ENCODE measurements at regions not wholly inside any gene's neighbourhood (a gene's known extent, or its start where the extent isn't known, plus 50 kb on each side); places are given as distances from the start of the nearest gene placed in this dataset.

DNA sequence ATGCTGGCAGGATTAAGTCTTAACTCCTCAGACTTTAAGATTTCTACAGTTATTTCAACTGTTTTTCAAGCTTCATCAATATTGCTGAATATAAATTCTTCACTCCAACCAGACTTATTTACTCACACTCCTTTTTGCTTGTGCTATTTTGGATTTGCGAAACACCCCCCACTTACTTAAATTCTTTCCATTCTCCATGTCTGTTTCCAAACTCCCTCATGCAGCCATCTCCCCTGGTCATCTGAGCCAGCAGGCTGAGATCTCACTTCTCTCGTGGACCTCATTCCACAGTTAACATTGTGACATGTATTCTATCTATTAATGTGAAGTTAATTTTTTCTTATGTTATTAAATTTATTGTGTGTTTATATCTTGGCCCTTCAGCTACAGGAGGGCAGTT, 188.9 kb upstream of the HDAC9 start:
- in situ Hi-C loops (cut with MboI; ENCODE audit: low sequenced_read_pairs), result no loop called here

DNA sequence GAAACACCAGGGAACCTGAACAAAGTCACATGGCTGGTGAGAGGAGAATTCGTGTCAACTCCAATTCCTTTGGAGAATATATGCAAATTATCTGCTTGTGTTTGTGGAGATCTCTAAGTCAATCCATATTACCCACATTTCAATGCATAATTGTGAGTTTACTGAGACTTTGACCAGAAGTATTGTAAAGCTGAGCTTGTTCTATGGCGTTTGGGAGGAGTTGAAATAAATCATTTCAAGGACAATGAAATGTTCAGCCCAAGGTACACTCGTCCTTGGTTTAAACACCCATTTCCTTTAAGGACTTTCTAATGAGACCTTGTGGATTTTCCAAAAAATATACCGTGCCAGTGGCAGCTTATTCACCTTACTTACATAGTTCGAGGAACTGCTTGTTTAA, 186.6 kb upstream of the HDAC9 start:
- in situ Hi-C loops (cut with MboI; ENCODE audit: low sequenced_read_pairs), result no loop called here

DNA sequence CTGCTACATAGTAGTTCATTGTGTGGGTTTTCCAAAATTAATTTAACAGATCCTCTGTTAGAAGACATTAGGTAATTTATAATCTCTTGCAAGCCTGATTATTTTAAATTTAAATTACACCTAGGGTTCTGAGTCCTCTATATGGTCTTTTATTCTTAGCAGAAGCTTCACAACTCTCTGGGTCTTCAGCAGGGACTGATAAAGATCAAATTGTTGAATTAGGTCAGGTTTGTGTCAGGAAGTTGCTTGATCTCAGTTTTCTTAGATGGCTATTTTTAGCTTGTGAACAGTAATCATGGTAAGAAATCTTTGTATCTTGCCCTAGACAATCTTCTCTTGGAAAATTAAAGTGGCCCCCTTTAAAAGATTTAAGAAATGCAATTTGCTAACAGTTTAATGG, 183.1 kb upstream of the HDAC9 start:
- in situ Hi-C loops (cut with MboI; ENCODE audit: low sequenced_read_pairs), result no loop called here

- in situ Hi-C loops (cut with MboI; ENCODE audit: low sequenced_read_pairs), result no loop called here
These were observed 181.6 kb upstream of the HDAC9 start for GRCh38 chr7:18313965-18314364.

DNA sequence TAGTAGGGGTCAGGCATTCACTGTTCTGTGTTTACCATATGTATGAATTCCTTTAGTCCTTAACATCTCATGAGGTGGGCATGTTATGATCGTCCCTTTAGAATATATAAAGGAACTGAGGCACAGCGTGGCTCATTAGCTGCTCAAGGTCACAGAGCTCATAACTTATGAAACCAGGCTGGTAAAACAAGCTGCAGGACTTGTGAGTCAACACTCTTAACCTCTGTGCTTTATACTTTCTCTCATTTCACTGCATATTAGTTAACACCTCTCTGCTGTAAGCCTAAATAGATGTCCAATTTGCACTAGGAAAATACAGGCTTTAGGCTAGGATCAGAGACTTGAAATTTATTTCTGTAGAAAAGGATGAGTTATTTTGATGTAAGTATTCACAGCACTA, 180.3 kb upstream of the HDAC9 start:
- in situ Hi-C loops (cut with MboI; ENCODE audit: low sequenced_read_pairs), result no loop called here

DNA sequence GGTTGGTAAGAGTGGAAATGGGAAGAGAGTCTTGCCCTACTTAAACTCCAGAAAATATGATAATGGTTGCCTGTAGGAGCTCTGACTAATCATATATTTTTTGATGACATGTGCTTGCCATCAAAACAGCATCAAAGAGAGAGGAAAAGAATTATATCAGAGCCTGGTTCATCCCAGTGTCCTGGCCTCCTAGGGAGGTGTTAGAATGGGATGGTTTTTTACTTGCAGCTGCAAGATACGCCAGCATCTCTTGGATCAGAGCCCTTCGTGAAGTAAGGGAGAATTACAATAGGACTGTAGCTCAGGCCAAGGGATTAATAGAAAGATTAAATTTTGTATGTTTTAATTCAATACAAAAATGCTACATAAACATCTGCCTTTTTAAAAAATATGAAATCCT, 177.6 kb upstream of the HDAC9 start:
- in situ Hi-C loops (cut with MboI; ENCODE audit: low sequenced_read_pairs), result no loop called here

DNA sequence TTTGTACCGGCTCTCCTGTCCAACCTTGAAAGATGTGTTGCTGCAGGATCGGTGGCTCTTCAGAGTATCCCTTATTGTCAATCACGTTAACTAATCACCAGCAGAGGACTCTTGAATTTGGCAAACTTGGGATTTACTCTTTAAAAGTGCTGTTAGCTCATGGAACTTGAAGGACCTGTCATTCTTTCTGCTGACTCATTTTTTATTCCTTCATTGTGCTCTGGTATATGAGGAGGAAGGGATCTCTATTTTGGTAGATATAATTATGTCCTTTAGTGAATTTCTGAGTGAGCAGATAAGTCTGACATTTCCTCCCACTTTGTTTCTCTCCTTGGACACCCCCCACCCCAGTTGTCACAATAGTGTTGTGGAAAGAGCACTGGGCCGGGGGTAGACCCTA, 175.1 kb upstream of the HDAC9 start:
- in situ Hi-C loops (cut with MboI; ENCODE audit: low sequenced_read_pairs), result no loop called here

GRCh38 chr7:18320971-18321567, 174.5 kb upstream of the HDAC9 start:
- in situ Hi-C loops (cut with MboI; ENCODE audit: low sequenced_read_pairs), result no loop called here

DNA sequence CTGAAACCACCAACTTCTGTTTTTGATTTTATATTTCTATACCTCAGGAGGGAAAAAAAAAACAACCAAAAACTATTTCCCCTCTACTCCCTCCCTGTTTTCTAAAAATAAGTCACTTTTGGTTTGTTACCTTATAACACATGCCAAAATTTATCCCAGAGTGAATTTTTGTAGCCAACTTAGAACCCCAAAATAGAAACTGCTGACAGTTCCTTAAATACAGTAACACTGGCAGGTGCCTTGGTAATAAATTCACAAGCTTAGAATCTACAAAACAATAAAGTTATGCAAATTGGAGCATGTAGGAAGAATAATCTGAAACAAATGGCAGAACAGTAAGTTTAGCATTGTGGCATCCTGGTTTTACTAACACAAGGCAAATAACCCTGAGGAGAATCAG, 165.0 kb upstream of the HDAC9 start:
- in situ Hi-C loops (cut with MboI; ENCODE audit: low sequenced_read_pairs), result loop anchor here (25.0 kb wide), 2 partner anchors 268 to 643 kb away; no protein-coding TSS in a partner anchor

DNA sequence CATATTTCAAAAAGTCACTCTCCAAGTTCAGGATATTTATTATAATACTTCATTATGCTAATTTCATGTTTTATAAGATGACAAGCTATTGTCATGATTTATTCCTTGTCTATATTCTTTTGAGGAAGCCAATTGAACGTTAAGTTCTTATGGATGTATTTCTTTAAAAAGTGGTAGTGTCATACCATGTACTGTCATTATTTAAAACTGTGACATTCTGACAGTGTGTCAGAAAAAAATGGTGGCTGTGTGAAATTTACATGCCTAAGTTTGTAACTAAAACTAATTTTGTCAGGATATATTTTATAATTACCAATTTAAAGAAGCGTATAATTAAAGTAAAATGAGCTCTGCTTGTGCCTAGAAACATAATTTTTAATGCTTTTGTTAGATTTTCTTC, 158.9 kb upstream of the HDAC9 start:
- in situ Hi-C loops (cut with MboI; ENCODE audit: low sequenced_read_pairs), result loop anchor here (25.0 kb wide), 2 partner anchors 274 to 649 kb away; no protein-coding TSS in a partner anchor

DNA sequence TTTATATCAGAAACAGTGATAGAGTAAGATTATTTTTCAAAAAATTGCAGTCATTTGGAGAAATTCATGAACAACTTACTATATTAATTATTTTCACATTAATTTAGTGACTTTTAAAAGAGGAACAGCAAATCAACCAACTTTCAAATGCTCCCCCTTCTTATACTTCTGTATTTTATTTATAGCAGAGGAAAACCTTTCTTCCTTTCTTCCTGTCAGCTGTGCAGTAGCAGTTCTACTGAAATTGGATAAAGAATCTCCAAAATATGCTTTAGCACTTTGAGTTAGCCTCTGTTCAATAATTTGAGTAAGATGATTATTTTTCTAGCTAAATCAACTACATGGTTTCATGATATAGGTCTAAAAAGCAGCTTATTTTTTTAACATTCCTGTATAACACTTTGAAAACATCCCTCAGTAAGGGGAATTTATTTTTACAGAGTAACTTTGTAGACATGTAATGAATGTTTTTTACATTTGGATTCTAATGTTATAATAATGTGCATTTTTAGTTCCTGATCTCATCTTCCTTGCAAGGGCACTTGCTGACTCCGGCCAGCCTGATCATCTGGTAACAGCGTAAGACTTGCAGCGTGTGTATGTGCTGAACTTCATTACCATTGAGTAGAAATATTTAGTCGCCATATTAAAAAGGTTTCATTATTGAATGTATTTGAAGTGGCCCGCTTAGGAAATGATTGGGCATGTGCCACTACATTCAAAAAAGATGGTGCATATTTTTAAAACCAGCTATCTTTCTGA, 158.3 kb upstream of the HDAC9 start:
- in situ Hi-C loops (cut with MboI; ENCODE audit: low sequenced_read_pairs), result loop anchor here (25.0 kb wide), 2 partner anchors 275 to 650 kb away; no protein-coding TSS in a partner anchor

GRCh38 chr7:18338910-18339523, 156.5 kb upstream of the HDAC9 start:
- in situ Hi-C loops (cut with MboI; ENCODE audit: low sequenced_read_pairs), result loop anchor here (25.0 kb wide), 2 partner anchors 277 to 652 kb away; no protein-coding TSS in a partner anchor

GRCh38 chr7:18341756-18342155, 153.8 kb upstream of the HDAC9 start:
- in situ Hi-C loops (cut with MboI; ENCODE audit: low sequenced_read_pairs), result loop anchor here (25.0 kb wide), 2 partner anchors 279 to 654 kb away; no protein-coding TSS in a partner anchor

DNA sequence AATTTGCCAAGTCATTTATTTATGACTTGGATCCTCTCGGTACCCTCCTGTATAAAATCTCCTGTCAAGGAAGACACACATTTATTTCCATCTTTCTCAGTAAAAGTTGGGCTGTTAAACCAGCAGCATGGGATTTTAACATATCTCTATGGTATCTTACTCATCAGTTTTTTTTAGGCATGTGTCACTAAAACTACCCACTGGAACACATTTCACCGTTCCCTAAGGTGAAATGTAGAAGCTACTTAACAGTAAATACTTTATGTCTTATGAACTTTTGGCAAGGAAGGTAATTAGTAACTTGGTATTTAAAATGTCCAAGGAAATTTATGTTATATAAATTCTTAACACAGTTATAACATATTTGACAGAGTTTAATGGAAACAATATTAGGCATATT, 152.5 kb upstream of the HDAC9 start:
- in situ Hi-C loops (cut with MboI; ENCODE audit: low sequenced_read_pairs), result loop anchor here (25.0 kb wide), 2 partner anchors 281 to 656 kb away; no protein-coding TSS in a partner anchor

DNA sequence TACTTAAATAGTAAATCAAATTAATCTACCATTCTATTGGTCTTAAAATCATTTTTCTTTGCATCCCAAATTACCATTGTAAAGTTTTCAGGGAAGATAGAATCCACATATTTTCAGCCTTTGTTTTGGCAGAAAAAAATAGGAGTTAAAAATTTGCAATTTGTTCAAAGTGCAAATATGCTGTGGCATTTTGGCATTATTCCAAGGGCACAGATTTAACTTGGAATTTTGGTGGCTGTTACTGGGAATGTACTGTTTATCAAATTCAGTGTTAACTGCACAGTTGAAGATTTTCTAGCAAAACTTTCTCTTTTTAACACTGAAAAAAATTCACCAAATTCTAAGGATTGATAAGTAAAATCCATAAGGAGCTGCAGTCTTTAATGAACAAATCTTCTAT, 151.0 kb upstream of the HDAC9 start:
- in situ Hi-C loops (cut with MboI; ENCODE audit: low sequenced_read_pairs), result loop anchor here (25.0 kb wide), 2 partner anchors 282 to 657 kb away; no protein-coding TSS in a partner anchor

- in situ Hi-C loops (cut with MboI; ENCODE audit: low sequenced_read_pairs), result loop anchor here (25.0 kb wide), 2 partner anchors 283 to 658 kb away; no protein-coding TSS in a partner anchor
These were observed 149.8 kb upstream of the HDAC9 start for GRCh38 chr7:18345641-18346234.

DNA sequence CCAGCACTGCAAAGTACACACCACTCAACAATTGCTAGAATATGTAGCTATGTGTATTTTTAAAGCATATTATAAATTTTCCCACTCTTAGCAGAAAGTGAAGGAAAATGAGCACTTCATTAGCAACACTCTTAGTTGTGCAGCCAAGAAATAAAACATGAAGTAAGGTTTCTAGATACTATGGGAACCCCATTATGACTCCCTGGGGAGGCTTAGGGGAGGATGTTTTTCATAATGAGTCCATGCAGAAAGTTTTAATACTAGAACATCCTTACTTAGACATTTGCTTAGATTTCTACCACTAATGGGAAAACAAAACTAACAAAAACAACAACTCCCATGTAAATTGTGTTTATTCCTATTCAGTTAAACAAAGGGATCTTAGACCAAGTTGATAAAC, 148.4 kb upstream of the HDAC9 start:
- in situ Hi-C loops (cut with MboI; ENCODE audit: low sequenced_read_pairs), result loop anchor here (25.0 kb wide), 2 partner anchors 285 to 660 kb away; no protein-coding TSS in a partner anchor

DNA sequence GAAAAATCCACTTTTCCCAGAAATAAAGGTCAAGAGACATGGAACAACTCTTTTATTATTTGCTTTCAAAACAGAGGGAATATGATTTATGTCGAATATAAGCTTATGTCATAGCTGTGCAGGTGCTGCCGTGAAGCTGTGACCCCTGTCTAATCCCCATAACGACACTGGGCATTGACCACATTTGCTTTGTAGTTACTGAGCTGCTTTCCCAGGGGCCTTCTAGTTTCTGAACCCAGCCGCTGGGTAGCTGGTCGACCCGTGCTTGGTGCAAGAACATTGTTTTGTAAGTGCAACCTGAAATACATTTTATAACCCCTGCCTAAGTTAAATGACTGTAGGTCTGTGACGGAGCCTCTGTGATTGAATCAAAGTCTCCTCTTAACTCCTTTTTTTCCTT, 144.9 kb upstream of the HDAC9 start:
- in situ Hi-C loops (cut with MboI; ENCODE audit: low sequenced_read_pairs), result loop anchor here (25.0 kb wide), 1 partner anchor 237 kb away; no protein-coding TSS in a partner anchor

DNA sequence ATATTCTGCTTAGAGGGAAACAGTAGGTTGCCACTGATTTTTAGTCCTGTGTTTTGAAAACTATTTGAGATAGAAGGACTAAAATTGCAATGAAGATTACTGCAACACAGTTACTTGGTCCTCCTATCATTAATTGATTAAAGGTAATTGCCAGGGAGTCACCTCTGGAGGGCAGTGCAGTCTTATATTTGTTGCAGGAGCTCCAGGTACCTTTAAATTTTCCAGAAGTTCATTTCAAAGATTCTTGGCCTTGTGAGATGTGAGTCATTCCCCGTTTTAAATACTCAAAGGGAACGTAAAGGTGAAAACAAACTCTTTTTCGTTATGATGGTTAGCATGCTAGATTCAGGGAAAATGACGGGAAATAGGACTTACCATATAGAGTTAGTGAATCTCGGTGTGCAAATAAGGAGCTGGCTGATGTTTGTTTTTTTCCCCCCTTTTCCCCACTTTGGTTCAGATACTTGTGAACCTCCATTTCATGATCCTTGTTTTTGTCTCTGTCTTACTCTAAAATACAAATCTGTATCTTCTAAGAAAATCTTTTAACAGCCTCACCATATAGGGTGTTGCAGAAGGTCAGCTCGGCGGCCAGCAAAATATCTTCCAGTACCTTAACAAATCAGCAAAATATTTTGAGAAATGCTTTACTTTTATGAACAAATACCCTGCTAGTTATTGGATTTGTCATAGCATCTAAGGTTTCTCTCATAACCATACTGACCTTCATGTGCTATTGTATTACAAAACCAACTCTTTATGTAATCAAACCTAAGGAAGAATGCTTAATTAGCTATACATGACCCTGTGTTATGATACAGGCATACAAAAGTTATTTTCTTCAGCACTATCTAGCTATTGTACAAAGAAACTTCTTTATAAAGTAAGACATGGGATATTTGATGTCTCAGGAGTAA, 143.0 kb upstream of the HDAC9 start:
- in situ Hi-C loops (cut with MboI; ENCODE audit: low sequenced_read_pairs), result loop anchor here (25.0 kb wide), 1 partner anchor 235 kb away; no protein-coding TSS in a partner anchor

- in situ Hi-C loops (cut with MboI; ENCODE audit: low sequenced_read_pairs), result loop anchor here (25.0 kb wide), 1 partner anchor 234 kb away; no protein-coding TSS in a partner anchor
These were observed 142.2 kb upstream of the HDAC9 start for GRCh38 chr7:18353339-18353738.
